Adrenal gland (tissue), 9 donors: ENCODE measurements at regions not wholly inside any gene's neighbourhood (a gene's known extent, or its start where the extent isn't known, plus 50 kb on each side); places are given as distances from the start of the nearest gene placed in this dataset.

Experiments used
- DNase-seq, 7 donors: peaks; one replicate each; pipeline ENCODE4 v3.0.0-alpha.2; 2019 to 2020
- H3K27ac ChIP-seq, 5 donors: fragments of 200-600 bp; sonication (generic) in 4 of 5; 1 replicate in 3 of 5; 2 replicates in 2 of 5; pipeline versions ENCODE4 v1.5.1 to v1.8.0; 2016 to 2020; ENCODE audit warnings: mild to moderate bottlenecking in 1 of 5
- H3K27me3 ChIP-seq: fragments of 200-600 bp; 2 replicates; pipeline ENCODE4 v1.8.0; 2021
- H3K36me3 ChIP-seq, 2 donors: fragments of 200-600 bp; replicated peaks in 1 of 2; 1 replicate in 1 of 2; 2 replicates in 1 of 2; pipeline versions ENCODE4 v1.5.1 to v1.8.0; 2018 to 2022
- H3K4me1 ChIP-seq, 2 donors: fragments of 200-600 bp; replicated peaks in 1 of 2; 1 replicate in 1 of 2; 2 replicates in 1 of 2; pipeline versions ENCODE4 v1.5.1 to v1.8.0; 2018 to 2021
- H3K4me3 ChIP-seq, 4 donors: fragments of 200-600 bp; sonication (generic) in 3 of 4; one replicate each; pipeline ENCODE4 v1.5.1; 2016 to 2018
- H3K9me3 ChIP-seq, 3 donors: fragments of 200-600 bp; sonication (generic) in 1 of 3; replicated peaks in 1 of 3; 1 replicate in 2 of 3; 2 replicates in 1 of 3; pipeline versions ENCODE4 v1.5.1 to v1.8.0; 2016 to 2021
- CTCF ChIP-seq, 6 experiments: fragments of 450-650 bp in 4 of 6; fragments of 200-600 bp in 2 of 6; sonication (generic) in 1 of 6; IDR thresholded peaks; 1 replicate in 5 of 6; 2 replicates in 1 of 6; pipeline versions ENCODE4 v1.5.1 to v1.8.0; 2016 to 2021; ENCODE audit warnings: antibody characterized with exemption in 6 of 6, mild to moderate bottlenecking in 2 of 6, moderate library complexity in 1 of 6
- POLR2A ChIP-seq, 2 donors: fragments of 450-650 bp; IDR thresholded peaks; one replicate each; pipeline ENCODE4 v1.6.1; 2017; ENCODE audit warnings: antibody characterized with exemption in 2 of 2, mild to moderate bottlenecking in 2 of 2, moderate library complexity in 1 of 2
- WGBS, 4 donors: extraction: QIAGEN DNeasy Blood & Tissue Kit in 2 of 4; methylation state at CpG; one replicate each; pipeline versions ENCODE4 v1.1.5 to v1.1.7; 2013 to 2017; 5-methylcytosine and 5-hydroxymethylcytosine counted together
- intact Hi-C, 2 donors: fragments of 100-400 bp; cut with DNase I; formaldehyde crosslinking; loops; one replicate each; pipeline versions ENCODE4 v1.14.1 to v1.15.0; 2022 to 2023
- donor health status: healthy with polysubstance abuse.
- donor health status: Bipolar disorder and iron deficiency.
- donor health status: DM: yes; HTN: yes; CAD: no.
- donor health status: DM: no; HTN: no; CAD: no.
- donor health status: DM: no; HTN: no; CAD: no.

DNA sequence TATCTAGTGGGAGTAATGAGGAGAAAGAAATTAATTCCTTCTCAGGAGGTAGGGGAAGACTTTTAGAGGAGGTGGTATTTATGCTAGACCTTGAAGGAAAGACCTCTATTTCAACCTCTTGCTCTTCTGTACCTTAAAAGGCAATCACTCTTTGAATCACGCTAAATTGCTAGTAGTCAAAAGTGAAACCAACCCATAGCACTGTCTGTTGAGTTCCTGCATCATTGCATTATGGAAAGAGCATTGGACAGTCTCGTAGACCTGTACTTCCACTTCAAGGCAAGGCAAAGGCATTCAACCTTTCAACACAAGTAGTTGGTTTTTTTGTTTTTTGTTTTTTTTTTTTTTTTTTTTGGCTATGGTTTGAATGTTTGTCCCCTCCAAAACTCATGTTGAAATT is 770.4 kb downstream of the ETS1 start:
- intact Hi-C loops = no loop called here
- no peaks in the 10 kb centered on the region for H3K4me1 ChIP-seq
- no peaks in the 10 kb centered on the region for H3K9me3 ChIP-seq
- no peak for TF ChIP-seq POLR2A (IDR thresholded peaks at IDR 0.05)
- no peak for TF ChIP-seq CTCF (IDR thresholded peaks at IDR 0.05)
- H3K4me3 ChIP-seq = no peak overlapping the region
- no peaks in the 10 kb centered on the region for H3K27me3 ChIP-seq
- H3K36me3 ChIP-seq = no peaks in the 10 kb centered on the region
- no peak overlapping the region for H3K27ac ChIP-seq
- no peak for DNase-seq
- WGBS, 4 donors = 75 to 86% (median 76%) methylated on average over 2 of the region's 2 CpGs

- Histone ChIP-seq H3K36me3 (no peaks in the 10 kb centered on the region), H3K27ac (no peak overlapping the region), H3K9me3 (no peaks in the 10 kb centered on the region), H3K4me3 (no peak overlapping the region), H3K4me1 (no peaks in the 10 kb centered on the region), H3K27me3 (no peaks in the 10 kb centered on the region)
- TF ChIP-seq POLR2A (IDR thresholded peaks at IDR 0.05) (no peak), CTCF (IDR thresholded peaks at IDR 0.05) (no peak)
- intact Hi-C loops = no loop called here
- DNase-seq = no peak
Observed at GRCh38 chr11:127815331-127815730, 772.0 kb downstream of the ETS1 start.

- Histone ChIP-seq H3K4me3 (no peak overlapping the region), H3K9me3 (no peaks in the 10 kb centered on the region), H3K27me3 (no peaks in the 10 kb centered on the region), H3K4me1 (no peaks in the 10 kb centered on the region), H3K27ac (no peak overlapping the region), H3K36me3 (no peaks in the 10 kb centered on the region)
- WGBS, 4 donors = 33 to 76% (median 61%) methylated on average over 1 of the region's 1 CpG
- intact Hi-C loops = no loop called here
- TF ChIP-seq POLR2A (IDR thresholded peaks at IDR 0.05) (no peak), CTCF (IDR thresholded peaks at IDR 0.05) (no peak)
- no peak for DNase-seq
Observed at GRCh38 chr11:127806501-127806900, 780.9 kb downstream of the ETS1 start.

DNA sequence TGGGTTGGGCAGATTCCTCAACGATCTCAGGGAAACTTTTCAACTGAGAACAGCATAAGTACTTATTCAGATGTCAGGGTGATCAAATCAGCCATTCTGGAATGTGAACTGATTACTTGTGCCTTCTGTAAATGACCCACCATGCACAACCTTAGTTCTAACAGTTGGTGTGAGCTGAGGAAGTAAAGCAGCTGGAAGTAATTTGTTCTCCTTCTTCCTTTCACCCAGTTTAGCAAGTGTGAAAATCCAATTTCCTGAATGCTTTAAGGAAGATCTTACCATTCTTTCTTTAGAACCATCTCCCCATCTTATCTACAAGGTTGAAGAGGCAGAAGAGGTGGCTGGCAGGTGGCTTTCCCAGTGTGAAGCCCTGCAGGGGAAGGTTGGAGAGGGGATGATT is 781.6 kb downstream of the ETS1 start:
- H3K4me3 ChIP-seq = no peak overlapping the region
- no peaks in the 10 kb centered on the region for H3K4me1 ChIP-seq
- WGBS, 4 donors = 63 to 78% (median 72%) methylated on average over 1 of the region's 1 CpG
- no peaks in the 10 kb centered on the region for H3K27me3 ChIP-seq
- DNase-seq = no peak
- no peaks in the 10 kb centered on the region for H3K9me3 ChIP-seq
- no peak for TF ChIP-seq CTCF (IDR thresholded peaks at IDR 0.05)
- TF ChIP-seq POLR2A (IDR thresholded peaks at IDR 0.05) = no peak
- H3K36me3 ChIP-seq = no peaks in the 10 kb centered on the region
- intact Hi-C loops = no loop called here
- no peak overlapping the region for H3K27ac ChIP-seq
